SK-N-SH (cell line): ENCODE measurements at regions not wholly inside any gene's neighbourhood (a gene's known extent, or its start where the extent isn't known, plus 50 kb on each side); places are given as distances from the start of the nearest gene placed in this dataset.

ENCODE experiments used
- CTCF ChIA-PET: fragments of 300-600, 350-600 bp; formaldehyde crosslinking; extraction: SDS; loops from one replicate; lab custom pipeline; 2021; lab: Yijun Ruan, JAX
- POLR2A ChIA-PET: fragments of 350-600 bp; sonication (Branson Sonifier 250); formaldehyde crosslinking; extraction: SDS; loops from one replicate; lab custom pipeline; 2020; ENCODE audit warnings: antibody characterized with exemption, inconsistent platforms; lab: Yijun Ruan, JAX
- DNase-seq: peaks from one replicate; pipeline ENCODE4 v3.0.0; 2012
- H2AFZ ChIP-seq: fragments of 200-600 bp; sonication (generic); 2 replicates; pipeline ENCODE4 v1.8.1; 2016; ENCODE audit warnings: antibody characterized with exemption, mild to moderate bottlenecking, low read depth
- H3F3A ChIP-seq: fragments of 200-600 bp; sonication (generic); replicated peaks from 2 replicates; pipeline ENCODE3; 2016; ENCODE audit warnings: antibody characterized with exemption, mild to moderate bottlenecking; ENCODE audit not compliant: insufficient read depth
- H3K27ac ChIP-seq, 2 experiments: fragments of 200-500 bp in 1 of 2; fragments of 200-600 bp in 1 of 2; sonication (Bioruptor generic) in 1 of 2; sonication (generic), shearing (Covaris generic) in 1 of 2; 2 replicates each; pipeline versions ENCODE4 v1.5.1 to v1.6.1; 2014 to 2016; ENCODE audit warnings: low read depth in 2 of 2, inconsistent platforms in 1 of 2, low read length in 1 of 2, mild to moderate bottlenecking in 1 of 2, mixed read lengths in 1 of 2
- H3K27me3 ChIP-seq: fragments of 200-600 bp; sonication (generic), shearing (Covaris generic); 2 replicates; pipeline ENCODE4 v1.6.1; 2016; ENCODE audit warnings: mixed run types; ENCODE audit not compliant: insufficient read depth
- H3K36me3 ChIP-seq, 2 experiments: fragments of 200-500 bp in 1 of 2; fragments of 200-600 bp in 1 of 2; sonication (Bioruptor generic) in 1 of 2; sonication (generic) in 1 of 2; replicated peaks in 1 of 2; 2 replicates each; pipeline versions ENCODE3 to v1.5.1; 2014 to 2016; ENCODE audit warnings: low read length in 1 of 2, mild to moderate bottlenecking in 1 of 2; ENCODE audit not compliant: insufficient read depth in 2 of 2, control insufficient read depth in 1 of 2
- H3K4me1 ChIP-seq, 2 experiments: fragments of 200-500 bp in 1 of 2; fragments of 200-600 bp in 1 of 2; sonication (Bioruptor generic) in 1 of 2; sonication (generic), shearing (Covaris generic) in 1 of 2; 2 replicates each; pipeline versions ENCODE4 v1.5.1 to v1.6.1; 2014 to 2016; ENCODE audit warnings: low read depth in 1 of 2, low read length in 1 of 2, mixed run types in 1 of 2; ENCODE audit not compliant: insufficient read depth in 2 of 2, control insufficient read depth in 1 of 2
- H3K4me2 ChIP-seq: fragments of 200-600 bp; sonication (generic), shearing (Covaris generic); 2 replicates; pipeline ENCODE4 v1.6.1; 2017; ENCODE audit warnings: mixed run types
- H3K4me3 ChIP-seq, 2 experiments: fragments of 200-500 bp in 1 of 2; fragments of 200-600 bp in 1 of 2; sonication (Bioruptor generic) in 1 of 2; sonication (generic), shearing (Covaris generic) in 1 of 2; 2 replicates each; pipeline versions ENCODE4 v1.5.1 to v1.8.1; 2014 to 2016; ENCODE audit warnings: low read depth in 2 of 2, inconsistent platforms in 1 of 2, low read length in 1 of 2, mild to moderate bottlenecking in 1 of 2, mixed read lengths in 1 of 2, moderate library complexity in 1 of 2
- H3K79me2 ChIP-seq: fragments of 200-600 bp; sonication (generic); 2 replicates; pipeline ENCODE4 v1.8.1; 2017; ENCODE audit warnings: mild to moderate bottlenecking; ENCODE audit not compliant: insufficient read depth
- H3K9ac ChIP-seq: fragments of 200-600 bp; sonication (generic); 2 replicates; pipeline ENCODE4 v1.6.1; 2017; ENCODE audit warnings: mixed run types
- H3K9me2 ChIP-seq: fragments of 200-600 bp; sonication (generic); 2 replicates; pipeline ENCODE4 v1.6.1; 2017; ENCODE audit warnings: mixed run types
- H3K9me3 ChIP-seq: fragments of 200-600 bp; sonication (generic); 2 replicates; pipeline ENCODE4 v1.6.1; 2017; ENCODE audit warnings: mixed run types, mild to moderate bottlenecking, moderate library complexity
- H4K20me1 ChIP-seq: fragments of 200-600 bp; sonication (generic); 2 replicates; pipeline ENCODE4 v1.6.1; 2017; ENCODE audit warnings: mild to moderate bottlenecking, mixed run types; ENCODE audit not compliant: insufficient read depth
- CTCF ChIP-seq: fragments of 200-600 bp; sonication (generic); IDR thresholded peaks from 2 replicates; pipeline ENCODE4 v1.6.1; 2017; ENCODE audit warnings: antibody characterized with exemption, mild to moderate bottlenecking, moderate library complexity
- FOXJ3 ChIP-seq: sonication (generic); formaldehyde crosslinking; IDR thresholded peaks from 2 replicates; pipeline ENCODE4 v1.5.1; 2020; ENCODE audit warnings: mild to moderate bottlenecking, missing genetic modification reagents
- FOXM1 ChIP-seq: IDR thresholded peaks from 2 replicates; pipeline ENCODE4 v1.4.0; 2012; ENCODE audit warnings: low read depth, mild to moderate bottlenecking
- GATA2 ChIP-seq: sonication (generic); formaldehyde crosslinking; IDR thresholded peaks from 2 replicates; pipeline ENCODE4 v1.5.0; 2020; ENCODE audit warnings: mild to moderate bottlenecking, missing genetic modification reagents
- MXI1 ChIP-seq: IDR thresholded peaks from 2 replicates; pipeline ENCODE4 v1.6.1; 2012; ENCODE audit warnings: mild to moderate bottlenecking, low read depth, low read length, improper control_type of control experiment
- PBX3 ChIP-seq: IDR thresholded peaks from 2 replicates; pipeline ENCODE4; 2012
- RAD21 ChIP-seq: IDR thresholded peaks from 2 replicates; pipeline ENCODE4 v1.6.1; 2012; ENCODE audit warnings: mild to moderate bottlenecking, low read length
- REST ChIP-seq: IDR thresholded peaks from 2 replicates; pipeline ENCODE4 v1.6.1; 2012; ENCODE audit warnings: mild to moderate bottlenecking, low read depth, low read length, moderate library complexity
- SIN3A ChIP-seq: IDR thresholded peaks from 2 replicates; pipeline ENCODE4 v1.6.1; 2012; ENCODE audit warnings: low read depth, mild to moderate bottlenecking, low read length, moderate library complexity, borderline replicate concordance
- SMC3 ChIP-seq: IDR thresholded peaks from 2 replicates; pipeline ENCODE4 v1.6.1; 2012; ENCODE audit warnings: low read depth, low read length, improper control_type of control experiment
- TAF1 ChIP-seq: IDR thresholded peaks from 2 replicates; pipeline ENCODE4 v1.6.1; 2012; ENCODE audit warnings: low read depth, mild to moderate bottlenecking, low read length, moderate library complexity, borderline replicate concordance
- TCF12 ChIP-seq: IDR thresholded peaks from 2 replicates; pipeline ENCODE4 v1.4.0; 2012
- TEAD4 ChIP-seq: IDR thresholded peaks from 2 replicates; pipeline ENCODE4 v1.4.0; 2012; ENCODE audit warnings: mild to moderate bottlenecking, borderline replicate concordance; ENCODE audit not compliant: insufficient read depth
- USF2 ChIP-seq: fragments of 150-350 bp; IDR thresholded peaks from 2 replicates; pipeline ENCODE4 v1.6.1; 2017; ENCODE audit warnings: antibody characterized with exemption, low read length, low read depth, borderline replicate concordance
- ZBTB33 ChIP-seq: IDR thresholded peaks from 2 replicates; pipeline ENCODE4 v1.4.0; 2012; ENCODE audit warnings: low read depth, borderline replicate concordance
- WGBS: methylation state at CpG from one replicate; pipeline ENCODE4 v1.1.6; 2017; ENCODE audit warnings: low lambda C conversion rate; 5-methylcytosine and 5-hydroxymethylcytosine counted together

GRCh38 chr14:55834390-55834789, 254.4 kb downstream of the KTN1 start (continued):
- no peak for TF ChIP-seq REST

GRCh38 chr14:55835985-55836384, 256.0 kb downstream of the KTN1 start:
- Histone ChIP-seq H3K27me3 (no peaks in the 10 kb centered on the region), H3F3A (no peaks in the 10 kb centered on the region), H3K4me3 (no peak overlapping the region), H3K9ac (no peak overlapping the region), H3K36me3 (no peaks in the 10 kb centered on the region), H3K27ac (no peak overlapping the region), H4K20me1 (no peaks in the 10 kb centered on the region), H2AFZ (no peak overlapping the region), H3K4me1 (no peaks in the 10 kb centered on the region), H3K79me2 (no peaks in the 10 kb centered on the region), H3K9me2 (no peaks in the 10 kb centered on the region), H3K9me3 (no peaks in the 10 kb centered on the region), H3K4me2 (no peak overlapping the region)
- 6% methylated on average over 3 of the region's 3 CpGs for WGBS
- ChIA-PET POLR2A (no interaction called here), CTCF (no interaction called here)
- no peak for DNase-seq
- TF ChIP-seq MXI1 (no peak), CTCF (no peak), FOXM1 (no peak), GATA2 (CRISPR knock-in tag) (no peak), FOXJ3 (CRISPR knock-in tag) (no peak), TCF12 (no peak), TAF1 (no peak), SMC3 (no peak)

GRCh38 chr14:55837467-55837866, 257.5 kb downstream of the KTN1 start:
- Histone ChIP-seq H4K20me1 (no peaks in the 10 kb centered on the region), H3K9me3 (no peaks in the 10 kb centered on the region), H3K4me3 (no peak overlapping the region), H3K79me2 (no peaks in the 10 kb centered on the region), H3K36me3 (no peaks in the 10 kb centered on the region), H3K4me1 (no peaks in the 10 kb centered on the region; a peak in 1 of 4 replicates), H3K9me2 (no peaks in the 10 kb centered on the region), H3F3A (no peaks in the 10 kb centered on the region), H3K27ac (no peak overlapping the region), H2AFZ (no peak overlapping the region), H3K27me3 (no peaks in the 10 kb centered on the region), H3K4me2 (no peak overlapping the region), H3K9ac (no peak overlapping the region)
- DNase-seq: no peak
- POLR2A ChIA-PET: no interaction called here
- CTCF ChIA-PET: no interaction called here
- WGBS: 19% methylated on average over 1 of the region's 1 CpG
- TF ChIP-seq RAD21 (no peak), PBX3 (no peak), ZBTB33 (no peak), FOXJ3 (CRISPR knock-in tag) (no peak), USF2 (no peak), TEAD4 (no peak), SIN3A (no peak)
